Activated T-helper 1 cell treated with anti-CD3 and anti-CD28 coated beads, Interleukin-12 subunit alpha, Interleukin-12 subunit beta, Interleukin-2, Interleukin-4 antibody, amounts not matched to agents 30 ng/mL and 10 ng/mL and 1 ng/mL, durations not matched to agents 14 hours and 24 hours and 36 hours (primary cell): ENCODE measurements at regions not wholly inside any gene's neighbourhood (a gene's known extent, or its start where the extent isn't known, plus 50 kb on each side); places are given as distances from the start of the nearest gene placed in this dataset.
A peak's percentile ranks its signal among the peaks of the same experiment; 100 is the strongest.
"Not testable (repeated sequence)": the region's sequence is repeated elsewhere in the genome, so short reads cannot be mapped to it uniquely, and the experiment has no call there.

ENCODE experiments used
- DNase-seq: peaks from one replicate; pipeline ENCODE4 v3.0.0; 2021; ENCODE audit warnings: low spot score
- H3K27ac Mint-ChIP-seq: one replicate; pipeline ENCODE4 v1.8.0; 2021; ENCODE audit warnings: mild to moderate bottlenecking, mixed read lengths
- H3K27me3 Mint-ChIP-seq: one replicate; pipeline ENCODE4 v1.8.0; 2022; ENCODE audit warnings: mild to moderate bottlenecking, moderate library complexity, mixed read lengths; ENCODE audit not compliant: insufficient read depth
- H3K36me3 Mint-ChIP-seq: one replicate; pipeline ENCODE4 v1.8.0; 2021; ENCODE audit warnings: low read depth, mixed read lengths
- H3K4me1 Mint-ChIP-seq: one replicate; pipeline ENCODE4 v1.8.0; 2021; ENCODE audit warnings: low read depth, mixed read lengths
- H3K4me3 Mint-ChIP-seq: one replicate; pipeline ENCODE4 v1.8.0; 2021; ENCODE audit warnings: mild to moderate bottlenecking, moderate library complexity, mixed read lengths
- H3K9me3 Mint-ChIP-seq: one replicate; pipeline ENCODE4 v1.8.0; 2021; ENCODE audit warnings: mixed read lengths
- intact Hi-C: fragments of 100-400 bp; cut with micrococcal nuclease; formaldehyde crosslinking; loops from one replicate; pipeline ENCODE4 v1.15.1; 2024

- Mint-ChIP-seq H3K4me1 (peaks cover 41% of the 10 kb centered on the region), H3K9me3 (no peaks in the 10 kb centered on the region), H3K36me3 (no peaks in the 10 kb centered on the region), H3K4me3 (no peak overlapping the region), H3K27ac (peak overlapping the region; percentile 42), H3K27me3 (no peaks in the 10 kb centered on the region)
- DNase-seq: no peak
- intact Hi-C loops: no loop called here
These were observed 82.5 kb upstream of the PICALM start for GRCh38 chr11:86151174-86152005.

- DNase-seq: no peak
- no peaks in the 10 kb centered on the region for H3K36me3 Mint-ChIP-seq
- no peaks in the 10 kb centered on the region for H3K27me3 Mint-ChIP-seq
- intact Hi-C loops: no loop called here
- no peak overlapping the region for H3K27ac Mint-ChIP-seq
- H3K4me1 Mint-ChIP-seq: peaks cover 42% of the 10 kb centered on the region
- H3K9me3 Mint-ChIP-seq: no peaks in the 10 kb centered on the region
- H3K4me3 Mint-ChIP-seq: no peak overlapping the region
These were observed 81.9 kb upstream of the PICALM start for GRCh38 chr11:86150847-86151173.

GRCh38 chr11:86149792-86150191, 80.9 kb upstream of the PICALM start:
- Mint-ChIP-seq H3K9me3 (no peaks in the 10 kb centered on the region), H3K4me1 (peaks cover 52% of the 10 kb centered on the region), H3K27ac (no peak overlapping the region), H3K36me3 (no peaks in the 10 kb centered on the region), H3K4me3 (no peak overlapping the region), H3K27me3 (no peaks in the 10 kb centered on the region)
- intact Hi-C loops: no loop called here
- DNase-seq: no peak

GRCh38 chr11:86148345-86148747, 79.5 kb upstream of the PICALM start:
- DNase-seq: no peak
- intact Hi-C loops: no loop called here
- H3K4me3 Mint-ChIP-seq: no peak overlapping the region
- peaks cover 59% of the 10 kb centered on the region for H3K4me1 Mint-ChIP-seq
- no peaks in the 10 kb centered on the region for H3K9me3 Mint-ChIP-seq
- H3K27ac Mint-ChIP-seq: no peak overlapping the region
- peaks cover 3% of the 10 kb centered on the region for H3K36me3 Mint-ChIP-seq
- no peaks in the 10 kb centered on the region for H3K27me3 Mint-ChIP-seq

- intact Hi-C loops: no loop called here
- Mint-ChIP-seq H3K4me1 (peaks cover 59% of the 10 kb centered on the region), H3K9me3 (no peaks in the 10 kb centered on the region), H3K27ac (no peak overlapping the region), H3K27me3 (no peaks in the 10 kb centered on the region), H3K4me3 (no peak overlapping the region), H3K36me3 (peaks cover 3% of the 10 kb centered on the region)
- no peak for DNase-seq
These were observed 78.1 kb upstream of the PICALM start for GRCh38 chr11:86147004-86147403.

- H3K27me3 Mint-ChIP-seq: no peaks in the 10 kb centered on the region
- no peaks in the 10 kb centered on the region for H3K9me3 Mint-ChIP-seq
- H3K4me1 Mint-ChIP-seq: peaks cover 59% of the 10 kb centered on the region
- H3K27ac Mint-ChIP-seq: no peak overlapping the region
- no peak for DNase-seq
- peaks cover 4% of the 10 kb centered on the region for H3K36me3 Mint-ChIP-seq
- no peak overlapping the region for H3K4me3 Mint-ChIP-seq
- intact Hi-C loops: no loop called here
These were observed 76.7 kb upstream of the PICALM start for GRCh38 chr11:86145439-86146156.

GRCh38 chr11:86144846-86145245, 76.0 kb upstream of the PICALM start:
- Mint-ChIP-seq H3K4me1 (peaks cover 65% of the 10 kb centered on the region), H3K9me3 (no peaks in the 10 kb centered on the region), H3K27ac (no peak overlapping the region), H3K36me3 (peaks cover 6% of the 10 kb centered on the region), H3K4me3 (no peak overlapping the region), H3K27me3 (no peaks in the 10 kb centered on the region)
- DNase-seq: no peak
- intact Hi-C loops: no loop called here

- DNase-seq, H3K36me3 Mint-ChIP-seq, intact Hi-C loops, H3K4me3 Mint-ChIP-seq, H3K9me3 Mint-ChIP-seq, H3K27me3 Mint-ChIP-seq: not testable (repeated sequence)
- Mint-ChIP-seq H3K4me1 (peaks cover 70% of the 10 kb centered on the region), H3K27ac (peak overlapping the region; percentile 2)
These were observed 75.2 kb upstream of the PICALM start for GRCh38 chr11:86144087-86144486.

- Mint-ChIP-seq H3K4me3 (no peak overlapping the region), H3K36me3 (peaks cover 8% of the 10 kb centered on the region), H3K4me1 (peaks cover 77% of the 10 kb centered on the region), H3K27me3 (no peaks in the 10 kb centered on the region), H3K27ac (peak overlapping the region; percentile 45), H3K9me3 (no peaks in the 10 kb centered on the region)
- DNase-seq: peak; percentile 23
- intact Hi-C loops: no loop called here
These were observed 74.5 kb upstream of the PICALM start for GRCh38 chr11:86143087-86144030.

- Mint-ChIP-seq H3K27ac (peak overlapping the region; percentile 41), H3K9me3 (no peaks in the 10 kb centered on the region), H3K36me3 (peaks cover 8% of the 10 kb centered on the region), H3K4me1 (peaks cover 78% of the 10 kb centered on the region), H3K27me3 (no peaks in the 10 kb centered on the region), H3K4me3 (no peak overlapping the region)
- intact Hi-C loops: no loop called here
- DNase-seq: no peak
These were observed 73.3 kb upstream of the PICALM start for GRCh38 chr11:86142170-86142569.

GRCh38 chr11:86141727-86142126, 72.8 kb upstream of the PICALM start:
- Mint-ChIP-seq H3K4me1 (peaks cover 75% of the 10 kb centered on the region), H3K4me3 (no peak overlapping the region), H3K9me3 (no peaks in the 10 kb centered on the region), H3K36me3 (peaks cover 8% of the 10 kb centered on the region), H3K27me3 (no peaks in the 10 kb centered on the region), H3K27ac (peak overlapping the region; percentile 41)
- DNase-seq: no peak
- intact Hi-C loops: loop anchor here (2.0 kb wide), 1 partner anchor 51 kb away; no protein-coding TSS in a partner anchor

GRCh38 chr11:86140334-86140990, 71.6 kb upstream of the PICALM start:
- H3K27ac Mint-ChIP-seq: peak overlapping the region; percentile 36
- no peak for DNase-seq
- intact Hi-C loops: loop anchor here (2.0 kb wide), 1 partner anchor 52 kb away; no protein-coding TSS in a partner anchor
- H3K4me1 Mint-ChIP-seq: peaks cover 79% of the 10 kb centered on the region
- no peaks in the 10 kb centered on the region for H3K27me3 Mint-ChIP-seq
- H3K36me3 Mint-ChIP-seq: peaks cover 8% of the 10 kb centered on the region
- no peaks in the 10 kb centered on the region for H3K9me3 Mint-ChIP-seq
- no peak overlapping the region for H3K4me3 Mint-ChIP-seq
